ENCODE measurements at regions not wholly inside any gene's neighbourhood (a gene's known extent, or its start where the extent isn't known, plus 50 kb on each side); places are given as distances from the start of the nearest gene placed in this dataset.

DNA sequence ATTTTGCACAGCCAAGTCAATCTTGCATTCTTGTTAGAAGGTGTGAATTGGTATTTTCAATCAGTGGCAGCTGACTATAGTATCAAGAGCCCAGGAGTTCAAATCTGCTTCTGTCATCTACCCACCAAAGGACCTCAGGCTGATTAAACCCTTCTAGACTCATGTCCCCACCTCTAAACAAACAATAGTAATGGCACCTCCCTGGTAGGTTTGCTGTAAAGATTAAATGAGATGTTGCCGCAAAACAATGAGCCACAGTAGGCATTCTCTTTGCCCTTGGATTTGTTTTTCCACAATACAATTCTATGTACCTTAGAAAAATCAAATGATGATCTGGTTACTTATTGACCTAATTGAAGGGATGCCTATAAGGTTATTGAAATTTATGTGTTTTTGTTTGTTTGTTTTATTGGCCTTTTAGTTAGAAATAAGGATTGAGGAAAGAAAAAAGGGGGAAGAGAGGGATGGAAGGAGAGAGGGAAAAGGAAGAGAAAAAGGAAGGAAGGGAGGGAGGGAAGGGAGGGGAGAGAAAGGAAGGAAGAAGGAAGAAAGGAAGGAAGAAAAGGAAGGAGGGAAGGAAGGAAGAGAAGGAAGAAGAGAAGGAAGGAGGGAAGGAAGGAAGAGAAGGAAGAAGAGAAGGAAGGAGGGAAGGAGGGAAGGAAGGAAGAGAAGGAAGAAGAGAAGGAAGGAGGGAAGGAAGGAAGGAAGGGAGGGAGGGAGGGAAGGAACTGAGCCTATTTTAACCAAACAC is 110.7 kb downstream of the ETS2 start:
- TF ChIP-seq, protein P1, sequence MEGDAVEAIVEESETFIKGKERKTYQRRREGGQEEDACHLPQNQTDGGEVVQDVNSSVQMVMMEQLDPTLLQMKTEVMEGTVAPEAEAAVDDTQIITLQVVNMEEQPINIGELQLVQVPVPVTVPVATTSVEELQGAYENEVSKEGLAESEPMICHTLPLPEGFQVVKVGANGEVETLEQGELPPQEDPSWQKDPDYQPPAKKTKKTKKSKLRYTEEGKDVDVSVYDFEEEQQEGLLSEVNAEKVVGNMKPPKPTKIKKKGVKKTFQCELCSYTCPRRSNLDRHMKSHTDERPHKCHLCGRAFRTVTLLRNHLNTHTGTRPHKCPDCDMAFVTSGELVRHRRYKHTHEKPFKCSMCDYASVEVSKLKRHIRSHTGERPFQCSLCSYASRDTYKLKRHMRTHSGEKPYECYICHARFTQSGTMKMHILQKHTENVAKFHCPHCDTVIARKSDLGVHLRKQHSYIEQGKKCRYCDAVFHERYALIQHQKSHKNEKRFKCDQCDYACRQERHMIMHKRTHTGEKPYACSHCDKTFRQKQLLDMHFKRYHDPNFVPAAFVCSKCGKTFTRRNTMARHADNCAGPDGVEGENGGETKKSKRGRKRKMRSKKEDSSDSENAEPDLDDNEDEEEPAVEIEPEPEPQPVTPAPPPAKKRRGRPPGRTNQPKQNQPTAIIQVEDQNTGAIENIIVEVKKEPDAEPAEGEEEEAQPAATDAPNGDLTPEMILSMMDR (IDR thresholded peaks at IDR 0.05) = no peak
- TF ChIP-seq POLR2A (IDR thresholded peaks at IDR 0.05) = no peak
- no peak for TF ChIP-seq EP300 (IDR thresholded peaks at IDR 0.05)
